Muscle of arm (tissue), 1 donor: ENCODE measurements at regions not wholly inside any gene's neighbourhood (a gene's known extent, or its start where the extent isn't known, plus 50 kb on each side); places are given as distances from the start of the nearest gene placed in this dataset.
"Not testable (repeated sequence)": the region's sequence is repeated elsewhere in the genome, so short reads cannot be mapped to it uniquely, and the experiment has no call there.

Source experiments
- DNase-seq: peaks from one replicate; pipeline ENCODE4 v3.0.0-alpha.2; 2013

GRCh38 chr12:59345406-59345805 is 250.4 kb upstream of the SLC16A7 start:
- DNase-seq, result no peak

- no peak for DNase-seq
Observed at GRCh38 chr12:59344224-59344623, 251.6 kb upstream of the SLC16A7 start.

- DNase-seq, result no peak
Observed at GRCh38 chr12:59329462-59329861, 266.4 kb upstream of the SLC16A7 start.

GRCh38 chr12:59328395-59329075 is 267.3 kb upstream of the SLC16A7 start:
- not testable (repeated sequence) for DNase-seq

GRCh38 chr12:59326457-59326856 is 269.4 kb upstream of the SLC16A7 start:
- not testable (repeated sequence) for DNase-seq

GRCh38 chr12:59322473-59322872 is 273.4 kb upstream of the SLC16A7 start:
- no peak for DNase-seq

GRCh38 chr12:59321278-59321677 is 274.6 kb upstream of the SLC16A7 start:
- DNase-seq, result no peak

GRCh38 chr12:59320112-59320511 is 275.7 kb upstream of the SLC16A7 start:
- DNase-seq, result no peak

- DNase-seq, result no peak
Observed at GRCh38 chr12:59318940-59319339, 276.9 kb upstream of the SLC16A7 start.

GRCh38 chr12:59317598-59317997 is 278.2 kb upstream of the SLC16A7 start:
- no peak for DNase-seq

- DNase-seq, result no peak
Observed at GRCh38 chr12:59316938-59317337, 278.9 kb upstream of the SLC16A7 start.

- not testable (repeated sequence) for DNase-seq
Observed at GRCh38 chr12:59316354-59316753, 279.5 kb upstream of the SLC16A7 start.

- no peak for DNase-seq
Observed at GRCh38 chr12:59314209-59314608, 281.6 kb upstream of the SLC16A7 start.

GRCh38 chr12:59304077-59304721 is 291.6 kb upstream of the SLC16A7 start:
- no peak for DNase-seq

- DNase-seq, result no peak
Observed at GRCh38 chr12:59298296-59298695, 297.5 kb upstream of the SLC16A7 start.

- DNase-seq, result no peak
Observed at GRCh38 chr12:59294221-59294620, 301.6 kb upstream of the SLC16A7 start.

GRCh38 chr12:59282999-59283398 is 312.8 kb upstream of the SLC16A7 start:
- no peak for DNase-seq

GRCh38 chr12:59273561-59273960 is 322.3 kb upstream of the SLC16A7 start:
- DNase-seq, result not testable (repeated sequence)

GRCh38 chr12:59268295-59268809 is 327.5 kb upstream of the SLC16A7 start:
- no peak for DNase-seq

- DNase-seq, result no peak
Observed at GRCh38 chr12:59260202-59260601, 335.6 kb upstream of the SLC16A7 start.

GRCh38 chr12:59252731-59253130 is 332.4 kb upstream of the LRIG3 start:
- DNase-seq, result no peak

GRCh38 chr12:59250766-59251165 is 330.5 kb upstream of the LRIG3 start:
- no peak for DNase-seq

- no peak for DNase-seq
Observed at GRCh38 chr12:59240048-59240447, 319.7 kb upstream of the LRIG3 start.

GRCh38 chr12:59234391-59234790 is 314.1 kb upstream of the LRIG3 start:
- no peak for DNase-seq
